Naive thymus-derived CD8-positive, alpha-beta T cell (primary cell): ENCODE measurements at regions not wholly inside any gene's neighbourhood (a gene's known extent, or its start where the extent isn't known, plus 50 kb on each side); places are given as distances from the start of the nearest gene placed in this dataset.
"Not testable (repeated sequence)": the region's sequence is repeated elsewhere in the genome, so short reads cannot be mapped to it uniquely, and the experiment has no call there.

ENCODE experiments used
- ATAC-seq, 2 donors: fragments of 150-1000 bp; cut with Tn5 transposase in 1 of 2; sonication (Bioruptor Pico), chemical (Tn5 transposase) in 1 of 2; 1 replicate in 1 of 2; 2 replicates in 1 of 2; pipeline ENCODE4 v1.10.0; 2021; ENCODE audit warnings: mild to moderate bottlenecking in 2 of 2, moderate library complexity in 2 of 2
- POLR2A ChIA-PET: fragments of 350-600 bp; sonication (Branson Sonifier 250); formaldehyde crosslinking; loops from one replicate; lab custom pipeline; 2021; ENCODE audit warnings: antibody characterized with exemption; lab: Charles Lee
- DNase-seq, 10 donors: peaks; one replicate each; pipeline versions ENCODE4 v3.0.0 to v3.0.0-alpha.2; 2020 to 2022
- H3K27ac Mint-ChIP-seq, 10 donors: one replicate each; pipeline ENCODE4 v1.8.0; 2020 to 2022; ENCODE audit warnings: mild to moderate bottlenecking in 10 of 10, mixed read lengths in 10 of 10, moderate library complexity in 4 of 10, inconsistent platforms in 1 of 10
- H3K27me3 Mint-ChIP-seq, 5 donors: one replicate each; pipeline ENCODE4 v1.8.0; 2021 to 2022; ENCODE audit warnings: mixed read lengths in 5 of 5
- H3K36me3 Mint-ChIP-seq, 3 donors: one replicate each; pipeline ENCODE4 v1.8.0; 2020 to 2022; ENCODE audit warnings: mixed read lengths in 3 of 3, mild to moderate bottlenecking in 2 of 3, inconsistent platforms in 1 of 3
- H3K4me1 Mint-ChIP-seq, 4 donors: one replicate each; pipeline ENCODE4 v1.8.0; 2021 to 2022; ENCODE audit warnings: mixed read lengths in 4 of 4
- H3K4me3 Mint-ChIP-seq, 10 donors: one replicate each; pipeline ENCODE4 v1.8.0; 2020 to 2022; ENCODE audit warnings: mild to moderate bottlenecking in 10 of 10, mixed read lengths in 10 of 10, moderate library complexity in 6 of 10, inconsistent platforms in 1 of 10
- H3K9me3 Mint-ChIP-seq, 9 donors: one replicate each; pipeline ENCODE4 v1.8.0; 2020 to 2022; ENCODE audit warnings: mixed read lengths in 9 of 9, mild to moderate bottlenecking in 3 of 9, inconsistent platforms in 1 of 9, moderate library complexity in 1 of 9

DNA sequence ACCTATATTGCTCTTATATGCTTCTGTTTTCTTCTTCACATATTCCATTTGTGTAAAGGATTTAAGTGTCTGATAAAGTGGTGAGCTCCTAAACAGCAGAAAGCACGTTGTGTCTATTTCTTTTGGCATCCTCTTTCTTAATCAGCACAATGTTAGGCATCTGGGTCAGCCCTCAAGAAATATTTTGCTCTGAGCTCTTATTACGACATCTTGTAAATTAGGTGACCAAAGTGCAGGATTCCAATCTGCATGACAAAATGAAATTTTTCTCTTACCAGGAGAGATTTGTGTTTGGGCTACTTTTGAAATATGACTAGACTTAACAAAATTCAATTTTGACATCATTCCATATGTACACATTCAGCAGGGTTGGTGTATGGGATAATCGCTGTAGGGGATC, 210.0 kb upstream of the IGFBP7 start:
- no peak for ATAC-seq
- no peak overlapping the region for H3K4me3 Mint-ChIP-seq

DNA sequence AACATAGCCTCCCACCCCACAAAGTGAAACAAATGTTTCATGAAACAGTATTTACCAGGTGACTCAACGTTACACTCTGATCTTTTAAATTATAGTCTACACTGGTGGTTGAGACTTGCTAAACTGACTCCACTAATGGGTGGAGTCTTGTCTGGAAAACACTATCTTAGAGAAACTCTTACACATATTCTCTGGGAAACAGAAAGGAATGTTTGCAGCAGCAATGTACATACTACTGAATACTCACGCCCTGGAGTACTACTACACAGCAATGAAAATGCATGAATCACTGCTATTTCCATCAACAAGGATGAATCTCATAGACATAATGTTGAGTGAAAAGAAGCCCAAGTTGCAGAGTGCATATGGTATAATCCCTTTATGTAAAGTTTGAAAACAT, 208.5 kb upstream of the IGFBP7 start:
- H3K9me3 Mint-ChIP-seq, result peaks cover 0 to 3% (median 0%) of the 10 kb centered on the region in 9 donors
- no peak overlapping the region for H3K27ac Mint-ChIP-seq
- no peak for DNase-seq
- H3K27me3 Mint-ChIP-seq, result peaks cover 0 to 9% (median 0%) of the 10 kb centered on the region in 5 donors
- POLR2A ChIA-PET, result no interaction called here
- H3K36me3 Mint-ChIP-seq, result no peaks in the 10 kb centered on the region
- ATAC-seq, result no peak
- H3K4me3 Mint-ChIP-seq, result no peak overlapping the region
- H3K4me1 Mint-ChIP-seq, result no peaks in the 10 kb centered on the region

More for the DNA sequence above, 210.0 kb upstream of the IGFBP7 start:
- DNase-seq, result no peak
- Mint-ChIP-seq H3K9me3 (peaks cover 0 to 3% (median 0%) of the 10 kb centered on the region in 9 donors), H3K36me3 (no peaks in the 10 kb centered on the region), H3K27me3 (peaks cover 0 to 9% (median 0%) of the 10 kb centered on the region in 5 donors), H3K4me1 (no peaks in the 10 kb centered on the region), H3K27ac (no peak overlapping the region)
- POLR2A ChIA-PET, result no interaction called here

DNA sequence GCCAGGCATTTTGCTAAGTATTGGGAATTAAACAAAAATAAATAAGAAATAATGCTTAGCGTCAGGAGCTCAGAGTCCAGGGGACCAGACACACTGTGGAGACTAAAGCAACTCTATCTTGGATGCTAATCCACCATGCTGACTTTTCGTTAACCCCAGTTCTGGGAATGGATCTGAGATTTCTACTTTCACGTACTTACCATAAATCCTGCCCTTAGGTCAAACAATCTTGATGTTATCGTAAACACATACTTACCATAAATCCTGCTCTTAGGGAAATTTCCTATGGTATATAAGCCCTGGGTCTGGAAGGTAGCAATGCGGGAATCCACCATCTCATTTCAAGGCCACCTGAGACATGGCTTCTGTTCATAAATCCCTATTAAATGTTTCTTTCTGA, 204.5 kb upstream of the IGFBP7 start:
- H3K27ac Mint-ChIP-seq, result no peak overlapping the region
- peaks cover 0 to 12% (median 0%) of the 10 kb centered on the region in 5 donors for H3K27me3 Mint-ChIP-seq
- no peak overlapping the region for H3K4me3 Mint-ChIP-seq
- ATAC-seq, result no peak
- peaks cover 0 to 9% (median 0%) of the 10 kb centered on the region in 9 donors for H3K9me3 Mint-ChIP-seq
- H3K4me1 Mint-ChIP-seq, result no peaks in the 10 kb centered on the region
- H3K36me3 Mint-ChIP-seq, result no peaks in the 10 kb centered on the region
- POLR2A ChIA-PET, result no interaction called here
- DNase-seq, result no peak

DNA sequence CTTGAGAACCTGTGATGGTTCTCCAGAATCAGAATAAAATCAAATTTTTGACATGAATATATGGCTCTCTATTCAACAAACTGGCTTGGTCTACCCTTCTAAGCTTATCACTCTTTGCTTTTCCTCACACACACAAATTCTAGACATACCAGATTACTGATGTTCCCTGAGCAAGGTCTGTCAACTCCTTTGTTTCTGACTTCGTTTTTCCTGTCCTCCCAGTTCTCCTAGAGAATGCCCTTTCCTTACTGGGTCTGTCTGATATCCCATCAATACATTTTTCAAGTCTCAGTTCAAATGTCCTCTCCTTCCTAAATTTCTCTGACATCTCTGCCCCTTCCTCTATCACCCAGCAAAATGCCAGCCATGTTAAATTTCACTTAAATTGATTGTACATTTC, 202.1 kb upstream of the IGFBP7 start:
- POLR2A ChIA-PET, result no interaction called here
- H3K27me3 Mint-ChIP-seq, result peaks cover 0 to 12% (median 2%) of the 10 kb centered on the region in 5 donors

DNA sequence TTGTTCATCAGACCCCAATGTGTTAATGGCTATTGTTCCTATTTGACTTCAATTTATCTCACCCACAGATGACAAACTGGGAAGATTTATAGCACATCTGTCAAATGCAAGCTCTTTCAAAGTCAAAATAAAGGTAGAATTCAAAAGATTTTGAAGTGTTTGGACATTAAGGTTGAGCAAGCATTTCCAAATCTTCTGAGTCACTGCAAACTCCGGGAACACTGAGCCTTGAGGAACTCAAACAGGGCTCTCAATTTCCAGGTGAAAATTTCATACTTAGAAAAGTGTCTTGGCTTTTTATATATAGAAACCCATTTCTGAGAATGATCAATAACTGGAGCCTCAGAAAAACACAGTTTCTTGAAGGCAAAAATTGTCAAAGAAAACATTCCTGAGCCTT, 199.5 kb upstream of the IGFBP7 start:
- POLR2A ChIA-PET, result no interaction called here

More for the DNA sequence above, 202.1 kb upstream of the IGFBP7 start:
- peaks cover 0 to 9% (median 0%) of the 10 kb centered on the region in 9 donors for H3K9me3 Mint-ChIP-seq
- H3K4me1 Mint-ChIP-seq, result no peaks in the 10 kb centered on the region
- no peaks in the 10 kb centered on the region for H3K36me3 Mint-ChIP-seq
- H3K4me3 Mint-ChIP-seq, result no peak overlapping the region
- DNase-seq (no peak), ATAC-seq (no peak)
- H3K27ac Mint-ChIP-seq, result no peak overlapping the region

DNA sequence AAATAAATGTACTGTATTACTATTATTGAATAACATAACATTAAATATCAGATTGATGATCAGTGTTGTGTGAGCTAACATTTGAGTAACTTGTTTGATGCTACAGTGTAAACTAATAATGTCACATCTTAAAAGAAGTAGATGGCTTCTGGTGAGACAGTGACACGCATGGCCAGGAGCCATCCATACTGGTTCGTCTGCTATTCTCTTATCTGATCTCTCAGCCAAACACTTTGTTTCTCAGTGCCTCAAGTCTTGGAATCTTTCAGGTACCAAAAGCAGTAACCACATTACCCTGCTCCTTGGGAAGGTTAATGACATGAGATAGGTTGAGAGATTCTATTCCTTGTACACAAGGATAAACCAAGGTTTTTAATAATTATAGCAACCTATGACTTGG, 198.1 kb upstream of the IGFBP7 start:
- H3K27ac Mint-ChIP-seq, result no peak overlapping the region
- peaks cover 0 to 13% (median 7%) of the 10 kb centered on the region in 5 donors for H3K27me3 Mint-ChIP-seq
- DNase-seq, result no peak
- H3K4me3 Mint-ChIP-seq, result no peak overlapping the region
- POLR2A ChIA-PET, result no interaction called here
- H3K36me3 Mint-ChIP-seq, result no peaks in the 10 kb centered on the region
- H3K4me1 Mint-ChIP-seq, result no peaks in the 10 kb centered on the region
- ATAC-seq, result no peak
- peaks cover 0 to 5% (median 0%) of the 10 kb centered on the region in 9 donors for H3K9me3 Mint-ChIP-seq

More for the DNA sequence above, 199.5 kb upstream of the IGFBP7 start:
- no peak overlapping the region for H3K27ac Mint-ChIP-seq
- no peak for DNase-seq
- H3K36me3 Mint-ChIP-seq, result no peaks in the 10 kb centered on the region
- H3K4me1 Mint-ChIP-seq, result no peaks in the 10 kb centered on the region
- peaks cover 0 to 5% (median 0%) of the 10 kb centered on the region in 9 donors for H3K9me3 Mint-ChIP-seq
- no peak for ATAC-seq
- H3K27me3 Mint-ChIP-seq, result peaks cover 0 to 12% (median 7%) of the 10 kb centered on the region in 5 donors
- no peak overlapping the region for H3K4me3 Mint-ChIP-seq

DNA sequence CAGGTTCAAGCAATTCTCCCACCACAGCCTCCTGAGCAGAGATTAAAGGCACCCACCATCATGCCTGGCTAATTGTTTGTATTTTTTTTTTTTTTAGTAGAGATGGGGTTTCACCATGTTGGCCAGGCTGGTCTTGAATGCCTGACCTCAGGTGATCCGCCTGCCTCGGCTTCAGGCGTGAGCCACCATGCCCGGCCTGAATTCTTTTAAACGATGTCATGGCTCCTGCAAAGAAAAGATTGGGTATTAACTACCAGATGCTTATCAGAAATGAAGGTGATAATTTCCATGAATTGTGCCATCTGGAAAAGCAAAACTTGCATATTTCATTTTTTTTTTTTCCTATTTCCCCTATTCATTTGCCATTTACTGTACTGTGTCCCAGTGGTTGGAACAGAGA, 195.7 kb upstream of the IGFBP7 start:
- Mint-ChIP-seq H3K27ac (no peak overlapping the region), H3K9me3 (peaks cover 0 to 9% (median 2%) of the 10 kb centered on the region in 9 donors), H3K27me3 (peaks cover 0 to 17% (median 7%) of the 10 kb centered on the region in 5 donors), H3K4me3 (no peak overlapping the region), H3K4me1 (no peaks in the 10 kb centered on the region), H3K36me3 (peaks cover 0 to 5% (median 0%) of the 10 kb centered on the region in 3 donors)
- ATAC-seq (no peak), DNase-seq (no peak)
- POLR2A ChIA-PET, result no interaction called here

DNA sequence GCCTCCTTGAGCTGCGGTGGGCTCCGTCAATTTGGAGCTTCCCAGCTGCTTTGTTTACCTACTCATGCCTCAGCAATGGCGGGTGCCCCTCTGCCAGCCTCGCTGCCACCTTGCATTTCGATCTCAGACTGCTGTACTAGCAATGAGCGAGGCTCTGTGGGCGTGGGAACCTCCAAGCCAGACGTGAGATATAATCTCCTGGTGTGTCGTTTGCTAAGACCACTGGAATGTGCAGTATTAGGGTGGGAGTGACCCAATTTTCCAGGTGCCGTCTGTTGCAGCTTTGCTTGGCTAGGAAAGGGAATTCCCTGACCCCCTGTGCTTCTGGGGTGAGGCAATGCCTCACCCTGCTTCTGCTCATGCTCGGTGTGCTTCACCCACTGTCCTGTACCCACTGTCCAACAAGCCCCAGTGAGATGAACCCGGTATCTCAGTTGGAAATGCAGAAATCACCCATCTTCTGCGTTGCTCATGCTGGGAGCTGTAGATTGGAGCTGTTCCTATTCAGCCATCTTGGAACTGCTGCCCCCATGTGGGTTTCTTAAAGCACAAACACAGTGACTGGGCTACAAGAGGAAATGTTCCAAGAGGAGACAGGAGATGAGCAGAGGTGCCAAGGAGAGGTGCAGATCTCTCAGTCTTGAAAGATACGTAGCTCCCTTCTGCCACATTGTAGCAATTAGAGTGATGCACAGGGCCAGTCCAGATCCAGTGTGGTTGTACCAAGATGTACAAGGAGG, 193.0 kb upstream of the IGFBP7 start:
- H3K36me3 Mint-ChIP-seq, result peaks cover 0 to 5% (median 0%) of the 10 kb centered on the region in 3 donors
- POLR2A ChIA-PET, result no interaction called here
- H3K27ac Mint-ChIP-seq, result no peak overlapping the region
- H3K4me1 Mint-ChIP-seq, result no peaks in the 10 kb centered on the region
- no peak overlapping the region for H3K4me3 Mint-ChIP-seq
- H3K9me3 Mint-ChIP-seq, result peaks cover 0 to 9% (median 4%) of the 10 kb centered on the region in 9 donors
- no peak for ATAC-seq
- DNase-seq, result no peak
- H3K27me3 Mint-ChIP-seq, result peaks cover 0 to 17% (median 7%) of the 10 kb centered on the region in 5 donors

DNA sequence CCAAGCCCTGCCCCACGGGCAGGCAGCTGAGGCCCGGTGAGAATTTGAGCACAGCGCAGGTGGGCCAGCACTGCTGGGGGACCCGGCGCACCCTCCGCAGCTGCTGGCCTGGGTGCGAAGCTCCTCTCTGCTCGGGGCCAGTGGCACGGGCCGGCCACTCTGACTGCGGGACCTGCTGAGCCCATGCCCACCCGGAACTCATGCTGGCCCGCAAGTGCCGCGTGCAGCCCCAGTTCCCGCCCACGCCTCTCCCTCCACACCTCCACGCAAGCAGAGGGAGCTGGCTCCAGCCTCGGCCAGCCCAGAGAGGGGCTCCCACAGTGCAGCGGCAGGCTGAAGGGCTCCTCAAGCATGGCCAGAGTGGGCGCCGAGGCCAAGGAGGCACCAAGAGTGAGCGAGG, 190.1 kb upstream of the IGFBP7 start:
- H3K9me3 Mint-ChIP-seq, H3K4me1 Mint-ChIP-seq, H3K36me3 Mint-ChIP-seq, ATAC-seq, POLR2A ChIA-PET, H3K27ac Mint-ChIP-seq, DNase-seq, H3K4me3 Mint-ChIP-seq: not testable (repeated sequence)
- H3K27me3 Mint-ChIP-seq, result peaks cover 0 to 11% (median 0%) of the 10 kb centered on the region in 5 donors

DNA sequence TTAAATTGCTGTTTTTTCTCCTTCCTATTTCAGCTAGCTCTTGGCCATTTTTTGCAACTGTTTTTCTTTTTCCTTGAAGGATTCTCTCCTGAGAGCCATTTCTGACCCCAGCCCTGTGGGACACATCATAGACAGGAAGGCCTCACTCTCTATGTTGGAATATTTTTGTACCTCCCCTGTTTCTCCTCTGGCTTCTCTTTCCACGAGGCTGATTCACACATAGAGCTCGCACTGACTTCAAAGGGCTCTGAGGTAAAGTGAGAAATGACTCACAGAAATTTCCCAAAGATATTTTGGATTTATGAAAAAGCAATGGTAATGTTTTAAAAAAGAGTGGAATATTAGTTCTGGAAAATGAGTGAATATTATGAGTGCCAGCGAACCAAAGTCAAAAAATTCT, 181.7 kb upstream of the IGFBP7 start:
- no peaks in the 10 kb centered on the region for H3K4me1 Mint-ChIP-seq
- H3K27ac Mint-ChIP-seq, result no peak overlapping the region
- H3K36me3 Mint-ChIP-seq, result no peaks in the 10 kb centered on the region
- H3K9me3 Mint-ChIP-seq, result peaks cover 0 to 3% (median 0%) of the 10 kb centered on the region in 9 donors
- H3K4me3 Mint-ChIP-seq, result no peak overlapping the region
- POLR2A ChIA-PET, result no interaction called here
- peaks cover 0 to 9% (median 0%) of the 10 kb centered on the region in 5 donors for H3K27me3 Mint-ChIP-seq
- DNase-seq (no peak), ATAC-seq (no peak)

DNA sequence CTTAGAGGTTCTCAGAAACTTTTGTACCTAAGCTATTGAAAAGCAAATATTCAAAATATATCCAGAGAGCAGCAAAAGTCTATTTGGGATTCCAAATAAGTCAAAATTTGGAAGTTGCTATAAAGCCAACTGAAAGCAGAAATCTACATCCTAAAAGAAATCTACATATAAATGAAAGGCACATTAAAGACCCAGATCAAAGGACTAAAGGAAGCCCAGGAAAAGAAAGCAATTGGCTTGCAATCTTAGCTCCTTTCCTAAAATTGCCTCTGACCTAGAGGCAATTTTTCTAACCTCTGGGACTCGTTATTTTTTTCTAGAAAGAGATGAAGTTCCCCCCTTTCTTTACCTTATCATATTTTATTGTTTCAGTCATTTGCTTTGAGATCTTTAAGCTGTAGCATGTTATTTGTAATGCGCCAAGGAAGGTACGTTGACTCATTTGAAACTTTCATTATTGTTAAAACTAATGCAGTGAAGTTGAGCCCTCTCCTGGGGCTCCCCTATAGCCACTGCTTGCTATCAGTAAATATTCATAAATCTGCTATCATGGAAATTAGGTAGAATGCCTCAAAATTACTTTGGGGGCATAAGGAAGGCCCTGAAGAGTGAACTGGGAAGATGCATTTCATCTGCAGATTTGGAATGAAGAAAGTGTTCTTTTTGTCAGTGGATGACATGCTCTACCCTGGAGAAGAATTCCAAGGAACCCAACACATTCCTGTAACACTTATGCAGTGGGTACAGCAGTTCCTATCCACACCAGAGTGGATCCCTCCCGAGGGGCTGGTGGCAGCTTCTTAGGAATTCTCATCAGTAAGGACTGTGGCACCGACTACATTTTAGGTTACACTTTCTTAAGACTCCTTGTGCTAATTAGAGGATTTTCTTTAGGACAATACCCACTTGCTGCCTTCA, 177.8 kb upstream of the IGFBP7 start:
- ATAC-seq (no peak), DNase-seq (no peak)
- no peaks in the 10 kb centered on the region for H3K4me1 Mint-ChIP-seq
- H3K27ac Mint-ChIP-seq, result no peak overlapping the region
- H3K9me3 Mint-ChIP-seq, result peaks cover 0 to 1% (median 0%) of the 10 kb centered on the region in 9 donors
- H3K4me3 Mint-ChIP-seq, result no peak overlapping the region
- peaks cover 0 to 9% (median 0%) of the 10 kb centered on the region in 5 donors for H3K27me3 Mint-ChIP-seq
- no peaks in the 10 kb centered on the region for H3K36me3 Mint-ChIP-seq
- POLR2A ChIA-PET, result no interaction called here

DNA sequence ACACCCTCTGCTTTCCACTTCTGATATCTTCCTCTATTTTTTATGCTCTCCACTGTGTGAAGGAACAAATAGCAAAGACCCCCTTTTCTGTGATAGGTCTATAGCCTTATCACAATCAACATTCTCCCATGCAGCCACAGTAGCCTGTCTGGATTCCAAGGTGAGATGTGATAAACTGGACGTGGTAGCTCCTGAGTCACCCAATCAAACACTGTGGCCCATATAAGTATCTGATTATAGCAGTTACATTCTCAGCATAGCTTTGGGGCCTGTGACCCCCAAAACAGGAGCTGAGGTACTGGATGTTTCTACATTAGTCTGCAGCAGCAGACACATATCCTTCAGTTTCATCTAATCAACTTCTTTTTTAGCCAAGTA, 172.7 kb upstream of the IGFBP7 start:
- H3K27me3 Mint-ChIP-seq, result peaks cover 0 to 14% (median 2%) of the 10 kb centered on the region in 5 donors
- no peaks in the 10 kb centered on the region for H3K36me3 Mint-ChIP-seq
- no peak overlapping the region for H3K4me3 Mint-ChIP-seq
- H3K27ac Mint-ChIP-seq, result no peak overlapping the region
- no peak for DNase-seq
- no peak for ATAC-seq
- H3K9me3 Mint-ChIP-seq, result no peaks in the 10 kb centered on the region
- POLR2A ChIA-PET, result no interaction called here
- no peaks in the 10 kb centered on the region for H3K4me1 Mint-ChIP-seq

DNA sequence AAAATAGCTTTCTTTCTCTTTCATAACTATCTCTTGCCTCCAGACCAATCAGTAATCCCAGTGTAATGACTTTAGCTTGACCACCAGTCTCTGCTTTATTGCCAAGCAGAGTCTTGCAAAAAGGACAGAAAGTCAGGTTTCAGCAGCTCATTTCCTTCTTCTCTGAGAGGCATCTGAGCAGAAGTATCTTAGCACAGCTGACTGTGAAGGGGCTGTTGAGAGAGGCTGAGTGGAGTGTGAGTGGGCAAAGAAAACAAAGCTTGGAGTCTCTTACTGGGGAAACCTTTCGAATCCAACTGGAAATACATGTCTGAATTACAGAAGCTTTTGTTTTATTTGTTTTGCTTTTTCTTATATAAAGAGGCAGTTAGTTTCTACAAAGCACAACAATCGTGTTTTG, 170.3 kb upstream of the IGFBP7 start:
- Mint-ChIP-seq H3K4me3 (no peak overlapping the region), H3K4me1 (no peaks in the 10 kb centered on the region), H3K36me3 (no peaks in the 10 kb centered on the region), H3K27ac (no peak overlapping the region), H3K9me3 (no peaks in the 10 kb centered on the region), H3K27me3 (peaks cover 0 to 17% (median 2%) of the 10 kb centered on the region in 5 donors)
- DNase-seq, result no peak
- ATAC-seq, result no peak
- POLR2A ChIA-PET, result no interaction called here
